NCI-H187 treated with DMSO at 0.1 percent for 48 hours (cell line): ENCODE measurements at regions not wholly inside any gene's neighbourhood (a gene's known extent, or its start where the extent isn't known, plus 50 kb on each side); places are given as distances from the start of the nearest gene placed in this dataset.
"Not testable (repeated sequence)": the region's sequence is repeated elsewhere in the genome, so short reads cannot be mapped to it uniquely, and the experiment has no call there.

Experiments
- DNase-seq: peaks from one replicate; lab custom pipeline; 2025; lab: John Stamatoyannopoulos, UW

GRCh38 chr5:126150319-126150718, 272.9 kb upstream of the GRAMD2B start:
- not testable (repeated sequence) for DNase-seq

GRCh38 chr5:126155298-126155697, 267.9 kb upstream of the GRAMD2B start:
- DNase-seq: not testable (repeated sequence)

- no peak for DNase-seq
Measured at GRCh38 chr5:126166368-126166767, 256.8 kb upstream of the GRAMD2B start.

- DNase-seq: no peak
Measured at GRCh38 chr5:126168785-126169184, 254.4 kb upstream of the GRAMD2B start.

- DNase-seq: no peak
Measured at GRCh38 chr5:126171916-126172315, 251.3 kb upstream of the GRAMD2B start.

- no peak for DNase-seq
Measured at GRCh38 chr5:126172812-126173211, 250.4 kb upstream of the GRAMD2B start.

GRCh38 chr5:126178521-126178920, 244.7 kb upstream of the GRAMD2B start:
- DNase-seq: no peak

GRCh38 chr5:126182971-126183695, 240.1 kb upstream of the GRAMD2B start:
- no peak for DNase-seq

- no peak for DNase-seq
Measured at GRCh38 chr5:126184474-126184873, 238.7 kb upstream of the GRAMD2B start.

- no peak for DNase-seq
Measured at GRCh38 chr5:126186210-126186609, 237.0 kb upstream of the GRAMD2B start.

GRCh38 chr5:126188804-126189203, 234.4 kb upstream of the GRAMD2B start:
- DNase-seq: no peak

GRCh38 chr5:126189231-126189630, 234.0 kb upstream of the GRAMD2B start:
- DNase-seq: no peak

- no peak for DNase-seq
Measured at GRCh38 chr5:126189862-126190261, 233.3 kb upstream of the GRAMD2B start.

- DNase-seq: no peak
Measured at GRCh38 chr5:126192226-126192625, 231.0 kb upstream of the GRAMD2B start.

GRCh38 chr5:126195410-126196100, 227.7 kb upstream of the GRAMD2B start:
- DNase-seq: no peak

GRCh38 chr5:126198531-126198930, 224.7 kb upstream of the GRAMD2B start:
- DNase-seq: peak; percentile 37

- no peak for DNase-seq
Measured at GRCh38 chr5:126199467-126199866, 223.7 kb upstream of the GRAMD2B start.

- DNase-seq: no peak
Measured at GRCh38 chr5:126208691-126209090, 214.5 kb upstream of the GRAMD2B start.

GRCh38 chr5:126210955-126211354, 212.3 kb upstream of the GRAMD2B start:
- DNase-seq: no peak

- no peak for DNase-seq
Measured at GRCh38 chr5:126219616-126220015, 203.6 kb upstream of the GRAMD2B start.

GRCh38 chr5:126220725-126221124, 202.5 kb upstream of the GRAMD2B start:
- DNase-seq: no peak

GRCh38 chr5:126228934-126229333, 194.3 kb upstream of the GRAMD2B start:
- DNase-seq: no peak

- DNase-seq: no peak
Measured at GRCh38 chr5:126233256-126233655, 190.0 kb upstream of the GRAMD2B start.
